Left ventricle myocardium inferior (tissue), 1 donor: ENCODE measurements at regions not wholly inside any gene's neighbourhood (a gene's known extent, or its start where the extent isn't known, plus 50 kb on each side); places are given as distances from the start of the nearest gene placed in this dataset.

Experiments
- DNase-seq: peaks from one replicate; pipeline ENCODE4 v3.0.0-alpha.2; 2020
- H3K27ac ChIP-seq: fragments of 200-600 bp; replicated peaks from 2 replicates; pipeline ENCODE4 v1.8.0; 2021
- H3K27me3 ChIP-seq: fragments of 200-600 bp; 2 replicates; pipeline ENCODE4 v1.8.0; 2021; ENCODE audit warnings: low read depth
- H3K36me3 ChIP-seq: fragments of 200-600 bp; 2 replicates; pipeline ENCODE4 v1.8.0; 2021
- H3K4me1 ChIP-seq: fragments of 200-600 bp; 2 replicates; pipeline ENCODE4 v1.8.0; 2021
- H3K4me3 ChIP-seq: fragments of 200-600 bp; 2 replicates; pipeline ENCODE4 v1.8.0; 2021; ENCODE audit warnings: mild to moderate bottlenecking, moderate library complexity
- H3K9me3 ChIP-seq: fragments of 200-600 bp; replicated peaks from 2 replicates; pipeline ENCODE4 v1.8.0; 2021
- intact Hi-C: fragments of 100-400 bp; cut with micrococcal nuclease; formaldehyde crosslinking; loops from one replicate; pipeline ENCODE4 v1.11.0; 2022
- TF ChIP-seq, protein P1 (sequence below): fragments of 200-600 bp; IDR thresholded peaks from 2 replicates; pipeline ENCODE4 v1.8.0; 2021; ENCODE audit warnings: antibody characterized with exemption, mild to moderate bottlenecking, borderline replicate concordance
- donor health status: DM: no; HTN: yes; CAD: no; lungs with severe emphysema.

DNA sequence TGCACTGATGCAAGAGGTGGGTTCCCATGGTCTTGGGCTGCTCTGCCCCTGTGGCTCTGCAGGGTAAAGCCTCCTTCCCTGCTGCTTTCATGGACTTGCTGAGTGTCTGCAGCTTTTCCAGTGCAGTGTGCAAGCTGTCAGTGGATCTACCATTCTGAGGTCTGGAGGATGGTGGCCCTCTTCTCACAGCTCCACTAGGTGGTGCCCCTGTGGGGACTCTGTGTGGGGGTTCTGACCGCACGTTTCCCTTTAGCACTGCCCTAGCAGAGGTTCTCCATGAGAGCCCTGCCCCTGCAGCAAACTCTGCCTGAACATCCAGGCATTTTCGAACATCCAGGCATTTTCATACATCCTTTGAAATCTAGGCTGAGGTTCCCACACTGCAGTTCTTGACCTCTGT is 329.8 kb upstream of the NAALADL2 start:
- H3K36me3 ChIP-seq = no peaks in the 10 kb centered on the region
- intact Hi-C loops = no loop called here
- TF ChIP-seq, protein P1, sequence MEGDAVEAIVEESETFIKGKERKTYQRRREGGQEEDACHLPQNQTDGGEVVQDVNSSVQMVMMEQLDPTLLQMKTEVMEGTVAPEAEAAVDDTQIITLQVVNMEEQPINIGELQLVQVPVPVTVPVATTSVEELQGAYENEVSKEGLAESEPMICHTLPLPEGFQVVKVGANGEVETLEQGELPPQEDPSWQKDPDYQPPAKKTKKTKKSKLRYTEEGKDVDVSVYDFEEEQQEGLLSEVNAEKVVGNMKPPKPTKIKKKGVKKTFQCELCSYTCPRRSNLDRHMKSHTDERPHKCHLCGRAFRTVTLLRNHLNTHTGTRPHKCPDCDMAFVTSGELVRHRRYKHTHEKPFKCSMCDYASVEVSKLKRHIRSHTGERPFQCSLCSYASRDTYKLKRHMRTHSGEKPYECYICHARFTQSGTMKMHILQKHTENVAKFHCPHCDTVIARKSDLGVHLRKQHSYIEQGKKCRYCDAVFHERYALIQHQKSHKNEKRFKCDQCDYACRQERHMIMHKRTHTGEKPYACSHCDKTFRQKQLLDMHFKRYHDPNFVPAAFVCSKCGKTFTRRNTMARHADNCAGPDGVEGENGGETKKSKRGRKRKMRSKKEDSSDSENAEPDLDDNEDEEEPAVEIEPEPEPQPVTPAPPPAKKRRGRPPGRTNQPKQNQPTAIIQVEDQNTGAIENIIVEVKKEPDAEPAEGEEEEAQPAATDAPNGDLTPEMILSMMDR = no peak
- H3K9me3 ChIP-seq = no peaks in the 10 kb centered on the region
- peaks cover 12% of the 10 kb centered on the region for H3K4me1 ChIP-seq
- H3K4me3 ChIP-seq = no peak overlapping the region
- H3K27me3 ChIP-seq = no peaks in the 10 kb centered on the region
- H3K27ac ChIP-seq = no peak overlapping the region
- DNase-seq = no peak

DNA sequence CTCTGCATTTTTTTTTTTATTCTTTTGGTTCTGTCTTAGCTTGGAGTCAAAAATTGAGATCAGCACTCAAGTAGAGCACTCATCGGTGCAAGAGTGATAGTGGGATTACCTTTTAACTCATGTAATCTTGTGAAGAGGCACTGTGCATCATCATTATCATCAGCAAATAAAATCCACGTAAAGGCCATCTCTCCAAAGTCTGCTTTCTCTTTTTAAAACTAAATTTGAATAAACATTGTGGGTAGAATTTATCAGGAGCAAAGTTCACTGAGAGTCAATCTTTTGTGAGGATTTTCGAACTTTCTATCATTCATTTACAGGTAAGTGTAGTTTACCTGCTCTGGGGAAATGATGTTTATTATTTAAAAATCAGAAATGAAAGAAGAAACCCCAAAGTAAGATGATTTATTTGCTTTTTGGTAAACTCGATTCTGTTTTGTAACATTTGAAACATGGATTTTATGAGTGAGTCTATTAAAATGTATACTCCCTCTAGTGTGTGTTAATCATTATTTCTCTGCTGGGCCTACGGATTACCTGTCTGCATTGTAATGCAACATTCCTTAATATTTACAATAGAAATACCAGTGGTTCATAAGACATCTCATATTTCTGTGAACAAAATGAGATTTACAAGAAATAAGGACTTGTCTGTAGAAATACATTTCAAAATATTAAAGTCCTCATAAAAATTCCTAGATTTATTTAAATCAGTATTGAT is 327.7 kb upstream of the NAALADL2 start:
- H3K9me3 ChIP-seq = no peaks in the 10 kb centered on the region
- H3K36me3 ChIP-seq = no peaks in the 10 kb centered on the region
- peaks cover 12% of the 10 kb centered on the region for H3K4me1 ChIP-seq
- no peak for DNase-seq
- H3K4me3 ChIP-seq = no peak overlapping the region
- intact Hi-C loops = no loop called here
- H3K27me3 ChIP-seq = no peaks in the 10 kb centered on the region
- no peak overlapping the region for H3K27ac ChIP-seq
- TF ChIP-seq, protein P1 = no peak

DNA sequence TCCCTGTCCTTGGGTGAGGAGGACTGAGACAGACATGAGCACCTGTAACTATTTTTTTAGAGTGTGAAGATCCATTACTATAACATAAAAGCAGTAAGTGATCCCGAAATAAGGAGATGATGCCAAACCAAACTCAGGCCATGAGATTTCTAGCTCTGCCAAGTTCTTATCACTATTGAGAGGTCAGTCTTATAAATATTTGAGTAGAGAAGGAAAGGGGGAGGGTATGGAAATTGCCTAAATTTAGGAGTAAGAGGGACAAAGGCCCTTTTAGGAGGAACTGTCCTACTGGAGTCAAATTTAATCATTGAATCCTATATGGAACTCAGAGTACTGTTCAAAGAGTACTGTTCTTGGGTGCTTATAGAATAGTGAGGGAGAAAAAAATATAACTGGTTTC is 326.9 kb upstream of the NAALADL2 start:
- TF ChIP-seq, protein P1 = no peak
- Histone ChIP-seq H3K27me3 (no peaks in the 10 kb centered on the region), H3K27ac (no peak overlapping the region), H3K36me3 (no peaks in the 10 kb centered on the region), H3K9me3 (no peaks in the 10 kb centered on the region), H3K4me3 (no peak overlapping the region), H3K4me1 (peaks cover 12% of the 10 kb centered on the region)
- intact Hi-C loops = no loop called here
- no peak for DNase-seq

DNA sequence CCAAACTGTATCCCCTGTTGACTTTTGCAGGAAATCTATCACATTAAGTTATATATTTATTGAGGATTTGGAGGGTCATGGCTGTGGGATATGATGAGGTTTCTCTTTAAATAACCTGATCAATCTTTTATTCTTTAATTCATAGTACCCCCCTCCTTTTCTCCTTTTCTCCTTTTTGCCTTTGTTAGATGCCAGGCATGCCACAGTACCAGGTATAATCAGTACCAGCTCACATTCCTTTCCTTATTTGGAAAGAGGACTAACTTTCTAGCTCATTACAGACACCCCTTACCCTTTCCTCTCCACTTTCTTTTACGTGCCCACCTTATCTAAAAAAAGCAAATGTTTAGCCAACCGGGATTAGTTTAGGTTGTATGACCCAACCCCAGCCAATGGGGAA is 326.4 kb upstream of the NAALADL2 start:
- intact Hi-C loops = no loop called here
- no peak for DNase-seq
- Histone ChIP-seq H3K36me3 (no peaks in the 10 kb centered on the region), H3K27me3 (no peaks in the 10 kb centered on the region), H3K4me3 (no peak overlapping the region), H3K27ac (no peak overlapping the region), H3K9me3 (no peaks in the 10 kb centered on the region), H3K4me1 (peaks cover 12% of the 10 kb centered on the region)
- TF ChIP-seq, protein P1 = no peak

DNA sequence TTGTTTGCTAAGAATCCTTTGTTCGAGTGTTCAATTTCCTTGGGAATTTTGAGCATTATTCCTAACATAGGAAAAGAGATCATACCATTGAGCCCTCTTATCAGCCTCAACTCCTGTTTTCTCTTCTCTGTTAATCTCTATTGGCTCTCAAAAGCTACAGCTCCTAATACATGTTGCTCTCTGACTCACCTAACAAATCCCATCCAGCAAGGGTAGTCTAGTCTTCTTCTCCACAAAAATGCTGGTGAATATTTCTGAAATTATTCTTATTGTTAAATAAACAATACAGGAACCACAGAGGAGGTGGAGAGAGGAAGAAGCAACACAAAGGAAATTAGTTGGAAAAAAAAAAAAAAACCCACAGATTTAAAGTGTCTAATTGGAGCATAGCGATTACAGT is 325.8 kb upstream of the NAALADL2 start:
- no peaks in the 10 kb centered on the region for H3K9me3 ChIP-seq
- DNase-seq = no peak

More for the DNA sequence above, 325.8 kb upstream of the NAALADL2 start:
- Histone ChIP-seq H3K27ac (no peak overlapping the region), H3K36me3 (no peaks in the 10 kb centered on the region), H3K4me3 (no peak overlapping the region), H3K4me1 (peaks cover 12% of the 10 kb centered on the region), H3K27me3 (no peaks in the 10 kb centered on the region)
- intact Hi-C loops = no loop called here
- TF ChIP-seq, protein P1 = no peak
